Upper lobe of left lung (tissue), 6 donors: ENCODE measurements at regions not wholly inside any gene's neighbourhood (a gene's known extent, or its start where the extent isn't known, plus 50 kb on each side); places are given as distances from the start of the nearest gene placed in this dataset.

ENCODE experiments used
- ATAC-seq, 2 donors: fragments of 200-7000 bp; cut with Tn5 transposase; one replicate each; pipeline ENCODE4 v1.9.1; 2022; ENCODE audit warnings: mild to moderate bottlenecking in 2 of 2, moderate library complexity in 2 of 2; ENCODE audit not compliant: low FRiP score in 2 of 2
- DNase-seq, 2 donors: peaks; one replicate each; pipeline ENCODE4 v3.0.0-alpha.2; 2019 to 2020
- H3K27ac ChIP-seq, 4 donors: fragments of 200-600 bp; sonication (generic); one replicate each; pipeline ENCODE4 v1.5.1; 2016 to 2019
- H3K27me3 ChIP-seq, 4 donors: fragments of 200-600 bp; sonication (generic); one replicate each; pipeline ENCODE4 v1.5.1; 2017 to 2019
- H3K36me3 ChIP-seq, 4 donors: fragments of 200-600 bp; sonication (generic); one replicate each; pipeline ENCODE4 v1.5.1; 2016 to 2019
- H3K4me1 ChIP-seq, 4 donors: fragments of 200-600 bp; sonication (generic); one replicate each; pipeline ENCODE4 v1.5.1; 2018 to 2019
- H3K4me3 ChIP-seq, 4 donors: fragments of 200-600 bp; sonication (generic); one replicate each; pipeline ENCODE4 v1.5.1; 2017 to 2019; ENCODE audit warnings: mild to moderate bottlenecking in 2 of 4, moderate library complexity in 1 of 4
- H3K9me3 ChIP-seq, 4 donors: fragments of 200-600 bp; sonication (generic); one replicate each; pipeline ENCODE4 v1.5.1; 2018 to 2019
- CTCF ChIP-seq, 6 experiments: fragments of 450-650 bp in 4 of 6; fragments of 200-600 bp in 2 of 6; sonication (generic) in 2 of 6; IDR thresholded peaks; one replicate each; pipeline ENCODE4 v1.5.1; 2016 to 2019; ENCODE audit warnings: antibody characterized with exemption in 6 of 6
- EP300 ChIP-seq, 4 donors: sonication (generic); formaldehyde crosslinking; IDR thresholded peaks; one replicate each; pipeline ENCODE4 v1.5.1; 2017; ENCODE audit warnings: antibody characterized with exemption in 4 of 4, control low read depth in 2 of 4
- POLR2A ChIP-seq, 4 donors: fragments of 450-650 bp; IDR thresholded peaks; one replicate each; pipeline ENCODE4 v1.5.1; 2016 to 2017; ENCODE audit warnings: antibody characterized with exemption in 4 of 4, mild to moderate bottlenecking in 2 of 4
- POLR2AphosphoS5 ChIP-seq, 2 donors: sonication (generic); formaldehyde crosslinking; IDR thresholded peaks; one replicate each; pipeline ENCODE4 v1.5.1; 2017; ENCODE audit warnings: antibody characterized with exemption in 2 of 2
- WGBS, 2 donors: methylation state at CpG; one replicate each; pipeline ENCODE4 v1.1.5; 2017 to 2018; 5-methylcytosine and 5-hydroxymethylcytosine counted together
- donor health status: DM: no; HTN: no; CAD: no; lungs with moderate emphysema.
- donor health status: DM: no; HTN: yes; CAD: no; lungs with severe emphysema.

GRCh38 chr3:195007151-195007550, 263.8 kb downstream of the XXYLT1 start:
- DNase-seq (no peak), ATAC-seq (no peak)
- H3K27ac ChIP-seq: no peak overlapping the region
- 90 to 95% methylated on average over 4 to 5 of the region's 5 CpGs for WGBS, 2 donors
- no peaks in the 10 kb centered on the region for H3K27me3 ChIP-seq
- H3K4me1 ChIP-seq: peaks cover 12 to 19% (median 15%) of the 10 kb centered on the region in 4 donors
- H3K9me3 ChIP-seq: no peaks in the 10 kb centered on the region
- no peak overlapping the region for H3K4me3 ChIP-seq
- TF ChIP-seq CTCF (IDR thresholded peaks at IDR 0.05): no peak
- TF ChIP-seq POLR2A (IDR thresholded peaks at IDR 0.05): no peak
- no peak for TF ChIP-seq POLR2AphosphoS5 (IDR thresholded peaks at IDR 0.05)
- TF ChIP-seq EP300 (IDR thresholded peaks at IDR 0.05): no peak
- H3K36me3 ChIP-seq: no peaks in the 10 kb centered on the region

DNA sequence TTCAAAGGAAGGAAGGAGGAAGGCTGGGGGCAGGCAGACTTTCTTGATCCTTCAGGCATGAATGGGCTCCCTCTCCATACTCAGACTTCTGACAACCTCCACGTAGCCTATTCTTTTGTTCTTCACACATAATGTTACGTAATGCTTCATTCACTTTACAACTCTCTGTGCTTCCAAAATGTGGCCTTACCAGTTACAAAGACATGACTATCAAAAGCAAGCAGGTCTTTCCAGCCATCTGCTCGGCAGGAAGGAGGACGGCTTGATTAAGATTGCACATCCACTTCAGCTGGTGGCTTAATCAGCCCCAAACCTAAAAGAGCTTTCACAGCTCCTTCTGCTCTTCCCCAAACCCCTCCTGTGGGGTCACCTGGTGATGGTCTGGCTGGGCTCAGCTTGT, 263.2 kb downstream of the XXYLT1 start:
- 50 to 53% methylated on average over 4 of the region's 4 CpGs for WGBS, 2 donors
- Histone ChIP-seq H3K9me3 (no peaks in the 10 kb centered on the region), H3K36me3 (no peaks in the 10 kb centered on the region), H3K27ac (no peak overlapping the region), H3K27me3 (no peaks in the 10 kb centered on the region), H3K4me1 (peaks cover 6 to 12% (median 8%) of the 10 kb centered on the region in 4 donors), H3K4me3 (no peak overlapping the region)
- DNase-seq (peak in 1 of 2 donors; percentile 15), ATAC-seq (no peak)
- no peak for TF ChIP-seq POLR2A (IDR thresholded peaks at IDR 0.05)
- TF ChIP-seq EP300 (IDR thresholded peaks at IDR 0.05): no peak
- no peak for TF ChIP-seq CTCF (IDR thresholded peaks at IDR 0.05)
- no peak for TF ChIP-seq POLR2AphosphoS5 (IDR thresholded peaks at IDR 0.05)

DNA sequence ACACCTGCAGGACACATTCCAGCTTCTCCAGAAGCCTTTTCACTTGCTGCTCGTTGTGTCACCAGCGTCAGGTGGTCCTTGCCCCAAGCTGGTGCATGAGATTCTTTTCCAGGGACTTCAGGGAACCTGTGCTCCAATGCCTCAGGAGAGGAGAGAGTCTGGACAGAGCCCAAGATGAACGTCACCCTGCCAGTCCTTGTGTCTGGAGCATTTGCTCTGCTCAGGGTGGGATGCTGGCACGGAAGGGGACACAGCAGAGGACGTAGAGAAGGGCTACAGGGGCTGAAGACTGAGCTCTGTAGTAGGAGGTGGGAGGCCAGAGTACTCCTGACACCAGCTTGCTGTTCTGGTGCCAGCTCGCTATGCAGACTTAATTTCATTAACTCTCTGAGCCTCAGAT, 262.1 kb downstream of the XXYLT1 start:
- H3K4me3 ChIP-seq: no peak overlapping the region
- H3K36me3 ChIP-seq: no peaks in the 10 kb centered on the region
- no peaks in the 10 kb centered on the region for H3K9me3 ChIP-seq
- 82 to 87% methylated on average over 6 of the region's 6 CpGs for WGBS, 2 donors
- TF ChIP-seq EP300 (IDR thresholded peaks at IDR 0.05) (no peak), CTCF (IDR thresholded peaks at IDR 0.05) (no peak), POLR2A (IDR thresholded peaks at IDR 0.05) (no peak), POLR2AphosphoS5 (IDR thresholded peaks at IDR 0.05) (no peak)
- peaks cover 0 to 2% (median under 1%) of the 10 kb centered on the region in 4 donors for H3K4me1 ChIP-seq
- no peak overlapping the region for H3K27ac ChIP-seq
- DNase-seq (no peak), ATAC-seq (no peak)
- no peaks in the 10 kb centered on the region for H3K27me3 ChIP-seq

DNA sequence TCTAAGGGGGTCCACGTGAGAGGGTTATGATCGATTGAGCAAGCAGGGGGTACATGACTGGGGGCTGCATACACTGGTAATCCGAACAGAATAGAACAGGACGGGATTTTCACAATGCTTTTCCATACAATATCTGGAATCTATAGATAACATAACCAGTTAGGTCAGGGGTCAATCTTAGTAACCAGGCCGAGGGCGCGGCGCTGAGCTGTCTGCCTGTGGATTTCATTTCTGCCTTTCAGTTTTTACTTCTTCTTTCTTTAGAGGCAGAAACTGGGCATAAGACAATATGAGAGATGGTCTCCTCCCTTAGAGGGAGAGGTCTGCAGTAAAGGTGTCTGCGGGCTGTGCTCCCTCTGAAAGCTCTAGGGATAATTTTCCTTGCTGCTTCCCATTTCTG, 261.3 kb downstream of the XXYLT1 start:
- Histone ChIP-seq H3K27ac (no peak overlapping the region), H3K9me3 (no peaks in the 10 kb centered on the region), H3K36me3 (no peaks in the 10 kb centered on the region), H3K4me3 (no peak overlapping the region), H3K4me1 (peaks cover 0 to 8% (median under 1%) of the 10 kb centered on the region in 4 donors), H3K27me3 (no peaks in the 10 kb centered on the region)
- no peak for ATAC-seq
- TF ChIP-seq POLR2AphosphoS5 (IDR thresholded peaks at IDR 0.05) (no peak), EP300 (IDR thresholded peaks at IDR 0.05) (no peak), CTCF (IDR thresholded peaks at IDR 0.05) (no peak), POLR2A (IDR thresholded peaks at IDR 0.05) (no peak)
- WGBS, 2 donors: 75 to 78% methylated on average over 9 of the region's 9 CpGs
- DNase-seq: no peak

DNA sequence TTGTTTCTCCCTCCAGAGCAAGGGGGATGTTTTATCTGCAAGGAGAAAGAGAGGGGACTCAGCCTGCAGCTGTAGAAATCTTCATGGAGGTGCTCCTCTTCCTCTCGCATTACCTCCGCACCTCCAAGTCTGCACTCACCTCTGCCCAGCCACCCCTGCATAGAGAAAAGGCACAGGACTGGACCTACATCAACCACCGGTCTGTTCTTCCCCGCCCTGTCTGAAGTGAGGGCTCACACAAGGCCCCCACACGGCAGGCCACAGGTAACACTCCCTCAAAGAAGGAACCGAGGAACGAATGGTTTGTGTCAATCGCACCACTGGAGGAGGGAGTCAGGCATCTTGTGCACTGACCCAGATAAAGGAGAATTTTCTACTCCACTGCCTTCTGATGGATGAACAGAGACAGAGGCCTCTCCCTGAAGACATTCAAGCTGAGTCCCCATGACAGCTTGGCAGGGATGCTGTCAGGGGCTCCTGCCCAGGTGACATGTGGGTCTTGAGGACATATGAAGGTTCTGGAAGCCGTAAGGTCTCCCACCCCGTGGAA, 260.3 kb downstream of the XXYLT1 start:
- peaks cover 0 to 13% (median 9%) of the 10 kb centered on the region in 4 donors for H3K4me1 ChIP-seq
- H3K36me3 ChIP-seq: no peaks in the 10 kb centered on the region
- TF ChIP-seq POLR2AphosphoS5 (IDR thresholded peaks at IDR 0.05) (no peak), EP300 (IDR thresholded peaks at IDR 0.05) (no peak), POLR2A (IDR thresholded peaks at IDR 0.05) (no peak), CTCF (IDR thresholded peaks at IDR 0.05) (no peak)
- H3K9me3 ChIP-seq: no peaks in the 10 kb centered on the region
- 92 to 96% methylated on average over 9 to 10 of the region's 10 CpGs for WGBS, 2 donors
- DNase-seq (no peak), ATAC-seq (no peak)
- no peak overlapping the region for H3K4me3 ChIP-seq
- H3K27ac ChIP-seq: no peak overlapping the region
- no peaks in the 10 kb centered on the region for H3K27me3 ChIP-seq
